ENCODE measurements at regions not wholly inside any gene's neighbourhood (a gene's known extent, or its start where the extent isn't known, plus 50 kb on each side); places are given as distances from the start of the nearest gene placed in this dataset.

GRCh38 chr2:13015532-13016320 is 299.0 kb downstream of the TRIB2 start:
- TF ChIP-seq CTCF (IDR thresholded peaks at IDR 0.05; ENCODE audit: insufficient read depth, missing control alignments), result no peak
- DNase-seq (ENCODE audit: insufficient read length, low spot score), result no peak
- no peak for FAIRE-seq

GRCh38 chr2:13018490-13018889 is 301.8 kb downstream of the TRIB2 start:
- FAIRE-seq, result no peak
- DNase-seq (ENCODE audit: insufficient read length, low spot score), result no peak

GRCh38 chr2:13019781-13020180 is 303.0 kb downstream of the TRIB2 start:
- no peak for FAIRE-seq
- TF ChIP-seq CTCF (IDR thresholded peaks at IDR 0.05; ENCODE audit: insufficient read depth, missing control alignments), result no peak
- no peak for DNase-seq (ENCODE audit: insufficient read length, low spot score)

More at GRCh38 chr2:13018490-13018889, 301.8 kb downstream of the TRIB2 start:
- no peak for TF ChIP-seq CTCF (IDR thresholded peaks at IDR 0.05; ENCODE audit: insufficient read depth, missing control alignments)

GRCh38 chr2:13020469-13020868 is 303.7 kb downstream of the TRIB2 start:
- no peak for TF ChIP-seq CTCF (IDR thresholded peaks at IDR 0.05; ENCODE audit: insufficient read depth, missing control alignments)
- DNase-seq (ENCODE audit: insufficient read length, low spot score), result no peak
- no peak for FAIRE-seq

GRCh38 chr2:13021470-13021957 is 304.8 kb downstream of the TRIB2 start:
- FAIRE-seq (no peak), DNase-seq (ENCODE audit: insufficient read length, low spot score) (no peak)
- no peak for TF ChIP-seq CTCF (IDR thresholded peaks at IDR 0.05; ENCODE audit: insufficient read depth, missing control alignments)

- FAIRE-seq (no peak), DNase-seq (ENCODE audit: insufficient read length, low spot score) (no peak)
- TF ChIP-seq CTCF (IDR thresholded peaks at IDR 0.05; ENCODE audit: insufficient read depth, missing control alignments), result no peak
Observed at GRCh38 chr2:13030606-13031005, 313.9 kb downstream of the TRIB2 start.

GRCh38 chr2:13034861-13035260 is 318.1 kb downstream of the TRIB2 start:
- TF ChIP-seq CTCF (IDR thresholded peaks at IDR 0.05; ENCODE audit: insufficient read depth, missing control alignments), result no peak
- FAIRE-seq (no peak), DNase-seq (ENCODE audit: insufficient read length, low spot score) (no peak)

Measured in D721Med (cell line).